Endothelial cell of umbilical vein (primary cell): ENCODE measurements at regions not wholly inside any gene's neighbourhood (a gene's known extent, or its start where the extent isn't known, plus 50 kb on each side); places are given as distances from the start of the nearest gene placed in this dataset.

Experiments
- BruUV-seq: library from RNA; stranded (reverse); fragments of 400-500 nt; replicated peaks from 2 replicates; lab custom pipeline; 2021; lab: Mats Ljungman, UMichigan
- CTCF ChIA-PET: fragments of 300-600, 350-600 bp; sonication (Branson Sonifier 250); formaldehyde crosslinking; loops from one replicate; lab custom pipeline; 2021; ENCODE audit warnings: antibody characterized with exemption, inconsistent platforms; lab: Charles Lee
- POLR2A ChIA-PET: fragments of 300-600, 350-600 bp; sonication (Branson Sonifier 250); formaldehyde crosslinking; loops from one replicate; lab custom pipeline; 2021; ENCODE audit warnings: antibody characterized with exemption, inconsistent platforms; lab: Charles Lee
- DNase-seq: peaks from one replicate; pipeline ENCODE4 v3.0.0-alpha.2; 2011; ENCODE audit warnings: low read depth, low spot score
- FAIRE-seq: peaks from 2 replicates; lab custom pipeline; 2011; peaks lifted over from hg19 to GRCh38; lab: Jason Lieb, UNC
- H2AFZ ChIP-seq: 2 replicates; pipeline ENCODE4 v1.6.0; 2012; ENCODE audit warnings: low read depth, low read length, control low read depth, inconsistent platforms
- H3K27ac ChIP-seq: 2 replicates; pipeline ENCODE4 v1.5.1; 2011; ENCODE audit warnings: low read depth, mild to moderate bottlenecking, control low read depth, low read length, moderate library complexity; ENCODE audit not compliant: insufficient read depth
- H3K27me3 ChIP-seq, 2 experiments: 2 replicates each; pipeline versions ENCODE4 v1.6.0 to v1.6.1; 2011; ENCODE audit warnings: low read length in 2 of 2, mixed read lengths in 1 of 2; ENCODE audit not compliant: control insufficient read depth in 2 of 2, insufficient read depth in 2 of 2
- H3K36me3 ChIP-seq, 2 experiments: 2 replicates in 1 of 2; 3 replicates in 1 of 2; pipeline ENCODE4 v1.5.1; 2011; ENCODE audit warnings: low read length in 2 of 2, mild to moderate bottlenecking in 1 of 2, moderate library complexity in 1 of 2; ENCODE audit not compliant: control insufficient read depth in 2 of 2, insufficient read depth in 2 of 2; ENCODE audit errors: extremely low read depth in 1 of 2
- H3K4me1 ChIP-seq: 3 replicates; pipeline ENCODE4 v1.5.1; 2011; ENCODE audit warnings: mild to moderate bottlenecking, low read length; ENCODE audit not compliant: control insufficient read depth, insufficient read depth; ENCODE audit errors: extremely low read depth
- H3K4me2 ChIP-seq: 2 replicates; pipeline ENCODE4 v1.6.1; 2011; ENCODE audit warnings: low read length, control low read depth, mixed read lengths; ENCODE audit not compliant: insufficient read depth
- H3K4me3 ChIP-seq, 3 experiments: fragments of 200-600 bp in 1 of 3; sonication (generic), shearing (Covaris generic) in 1 of 3; replicated peaks in 1 of 3; 2 replicates each; pipeline ENCODE4 v1.5.1; 2011 to 2016; ENCODE audit warnings: control low read depth in 3 of 3, low read length in 3 of 3, mild to moderate bottlenecking in 2 of 3, inconsistent platforms in 1 of 3, low read depth in 1 of 3, moderate library complexity in 1 of 3; ENCODE audit not compliant: insufficient read depth in 1 of 3
- H3K79me2 ChIP-seq: 2 replicates; pipeline ENCODE4 v1.6.0; 2012; ENCODE audit warnings: low read length, inconsistent platforms; ENCODE audit not compliant: control insufficient read depth, insufficient read depth
- H3K9ac ChIP-seq: replicated peaks from 2 replicates; pipeline ENCODE3; 2011; ENCODE audit warnings: low read length, control low read depth; ENCODE audit not compliant: insufficient read depth; ENCODE audit errors: extremely low read depth
- H3K9me1 ChIP-seq: replicated peaks from 3 replicates; pipeline ENCODE4 v1.6.0; 2011; ENCODE audit warnings: mild to moderate bottlenecking, low read length; ENCODE audit not compliant: control insufficient read depth, insufficient read depth; ENCODE audit errors: extremely low read depth
- H3K9me3 ChIP-seq: replicated peaks from 2 replicates; pipeline ENCODE4 v1.5.1; 2012; ENCODE audit warnings: low read length, inconsistent platforms; ENCODE audit not compliant: control insufficient read depth, insufficient read depth
- H4K20me1 ChIP-seq: replicated peaks from 2 replicates; pipeline ENCODE3; 2011; ENCODE audit warnings: mild to moderate bottlenecking, low read length; ENCODE audit not compliant: control insufficient read depth, insufficient read depth; ENCODE audit errors: extremely low read depth
- CTCF ChIP-seq, 2 donors: IDR thresholded peaks; 1 replicate in 1 of 2; 2 replicates in 1 of 2; pipeline ENCODE4 v1.5.1; 2011; ENCODE audit warnings: low read length in 2 of 2, mild to moderate bottlenecking in 2 of 2, moderate library complexity in 2 of 2, control low read depth in 1 of 2, inconsistent platforms in 1 of 2, low read depth in 1 of 2; ENCODE audit not compliant: insufficient read depth in 1 of 2; ENCODE audit errors: extremely low read depth in 1 of 2
- EZH2 ChIP-seq: IDR thresholded peaks from 2 replicates; pipeline ENCODE4 v1.6.1; 2012; ENCODE audit warnings: borderline replicate concordance, low read depth, mild to moderate bottlenecking, moderate library complexity, low read length, inconsistent platforms; ENCODE audit not compliant: severe bottlenecking
- FOS ChIP-seq: IDR thresholded peaks from 2 replicates; pipeline ENCODE4 v1.6.1; 2011; ENCODE audit warnings: mild to moderate bottlenecking, low read length, moderate library complexity, borderline replicate concordance; ENCODE audit not compliant: insufficient read depth
- GATA2 ChIP-seq: IDR thresholded peaks from 2 replicates; pipeline ENCODE4 v1.7.0; 2011; ENCODE audit warnings: low read depth, mild to moderate bottlenecking, moderate library complexity, mixed read lengths, low read length; ENCODE audit not compliant: insufficient read length, insufficient read depth
- JUN ChIP-seq: IDR thresholded peaks from 2 replicates; pipeline ENCODE4 v1.6.1; 2011; ENCODE audit warnings: borderline replicate concordance, low read depth; ENCODE audit not compliant: insufficient read length, insufficient read depth
- POLR2AphosphoS5 ChIP-seq: IDR thresholded peaks from 2 replicates; pipeline ENCODE4 v1.6.1; 2012; ENCODE audit warnings: low read depth, mild to moderate bottlenecking, control low read depth, low read length, moderate library complexity; ENCODE audit not compliant: insufficient read depth
- dilution Hi-C: fragments of 300-500 bp; cut with MboI; formaldehyde crosslinking; loops from one replicate; pipeline ENCODE4 v1.15.0; 2019; ENCODE audit warnings: low sequenced_read_pairs; ENCODE audit not compliant: extremely low pct_ligation_motif_present
- intact Hi-C: fragments of 100-400 bp; cut with micrococcal nuclease; formaldehyde crosslinking; loops from one replicate; pipeline ENCODE4 v1.10.0; 2022

- H2AFZ ChIP-seq, result no peak overlapping the region
- no peak for FAIRE-seq
- no TSS peak for BruUV-seq
- dilution Hi-C loops, result no loop called here
- H3K4me3 ChIP-seq, result no peak overlapping the region
- DNase-seq, result no peak
- ChIA-PET POLR2A (no interaction called here), CTCF (no interaction called here)
- H3K36me3 ChIP-seq, result no peaks in the 10 kb centered on the region
- no peaks in the 10 kb centered on the region for H3K27me3 ChIP-seq
- H3K4me1 ChIP-seq, result no peaks in the 10 kb centered on the region
- no peaks in the 10 kb centered on the region for H3K9me1 ChIP-seq
- H4K20me1 ChIP-seq, result no peaks in the 10 kb centered on the region
- no peak overlapping the region for H3K9ac ChIP-seq
- H3K79me2 ChIP-seq, result no peaks in the 10 kb centered on the region
- H3K27ac ChIP-seq, result no peak overlapping the region
- no peak overlapping the region for H3K4me2 ChIP-seq
- H3K9me3 ChIP-seq, result peaks cover 2% of the 10 kb centered on the region
- TF ChIP-seq POLR2AphosphoS5 (no peak), CTCF (IDR thresholded peaks at IDR 0.05; ENCODE audit: extremely low read depth in 1 of 2, insufficient read depth in 1 of 2, low read depth in 1 of 2, low read length in 2 of 2) (no peak), JUN (no peak), EZH2 (no peak), FOS (no peak)
- intact Hi-C loops, result no loop called here
These were observed 360.3 kb upstream of the MYT1L start for GRCh38 chr2:2691419-2691818.

GRCh38 chr2:2690985-2691384, 359.9 kb upstream of the MYT1L start:
- Histone ChIP-seq H3K27ac (no peak overlapping the region), H3K27me3 (no peaks in the 10 kb centered on the region), H3K4me2 (no peak overlapping the region), H3K4me3 (no peak overlapping the region), H3K9me3 (peaks cover 2% of the 10 kb centered on the region), H3K4me1 (no peaks in the 10 kb centered on the region), H3K9ac (no peak overlapping the region), H3K36me3 (no peaks in the 10 kb centered on the region), H4K20me1 (no peaks in the 10 kb centered on the region), H3K9me1 (no peaks in the 10 kb centered on the region), H2AFZ (no peak overlapping the region), H3K79me2 (no peaks in the 10 kb centered on the region)
- intact Hi-C loops, result no loop called here
- CTCF ChIA-PET, result no interaction called here
- dilution Hi-C loops, result no loop called here
- BruUV-seq, result no TSS peak
- FAIRE-seq, result no peak
- TF ChIP-seq GATA2 (no peak), CTCF (IDR thresholded peaks at IDR 0.05; ENCODE audit: extremely low read depth in 1 of 2, insufficient read depth in 1 of 2, low read depth in 1 of 2, low read length in 2 of 2) (no peak), JUN (no peak), POLR2AphosphoS5 (no peak), EZH2 (no peak)
- POLR2A ChIA-PET, result no interaction called here
- DNase-seq, result no peak
